SU-DHL-6 (cell line): ENCODE measurements at regions not wholly inside any gene's neighbourhood (a gene's known extent, or its start where the extent isn't known, plus 50 kb on each side); places are given as distances from the start of the nearest gene placed in this dataset.

Experiments used
- H2AFZ ChIP-seq: fragments of 200-600 bp; sonication (generic); 2 replicates; pipeline ENCODE4 v1.6.1; 2014; ENCODE audit warnings: low read depth, mild to moderate bottlenecking, moderate library complexity, mixed read lengths, antibody characterized with exemption, low read length; ENCODE audit not compliant: severe bottlenecking
- H3F3A ChIP-seq: fragments of 200-600 bp; shearing (Covaris generic); 2 replicates; pipeline ENCODE4 v1.6.0; 2016; ENCODE audit warnings: antibody characterized with exemption, mild to moderate bottlenecking; ENCODE audit not compliant: insufficient read depth
- H3K27ac ChIP-seq: fragments of 200-600 bp; sonication (generic); 2 replicates; pipeline ENCODE4 v1.5.1; 2016; ENCODE audit warnings: low read depth, mild to moderate bottlenecking, low read length, moderate library complexity, mixed read lengths
- H3K27me3 ChIP-seq: fragments of 200-600 bp; sonication (generic), shearing (Covaris generic); 2 replicates; pipeline ENCODE4 v1.6.0; 2014; ENCODE audit warnings: mild to moderate bottlenecking, low read length
- H3K36me3 ChIP-seq: fragments of 200-600 bp; sonication (generic); 2 replicates; pipeline ENCODE4 v1.6.1; 2014; ENCODE audit warnings: mild to moderate bottlenecking, low read length, mixed read lengths
- H3K4me2 ChIP-seq: fragments of 300-600, 200-600 bp; shearing (Covaris generic), sonication (generic); 2 replicates; pipeline ENCODE4 v1.6.0; 2014; ENCODE audit warnings: low read length, low read depth, mild to moderate bottlenecking; ENCODE audit not compliant: poor library complexity, severe bottlenecking
- H3K4me3 ChIP-seq: fragments of 200-600 bp; sonication (generic); 2 replicates; pipeline ENCODE4 v1.5.1; 2014; ENCODE audit warnings: antibody characterized with exemption, low read length, mild to moderate bottlenecking, mixed read lengths; ENCODE audit not compliant: insufficient read depth, poor library complexity, severe bottlenecking
- H3K79me2 ChIP-seq: fragments of 200-600 bp; sonication (generic); 2 replicates; pipeline ENCODE4 v1.6.1; 2014; ENCODE audit warnings: mild to moderate bottlenecking, low read length, moderate library complexity; ENCODE audit not compliant: insufficient read depth
- H3K9ac ChIP-seq: fragments of 200-600 bp; sonication (generic); 2 replicates; pipeline ENCODE4 v1.7.0; 2014; ENCODE audit warnings: mild to moderate bottlenecking, low read length
- H3K9me2 ChIP-seq: fragments of 200-600 bp; sonication (generic); replicated peaks from 2 replicates; pipeline ENCODE4 v1.6.1; 2014; ENCODE audit warnings: low read length; ENCODE audit not compliant: insufficient read depth
- H3K9me3 ChIP-seq: fragments of 200-600 bp; sonication (generic); 2 replicates; pipeline ENCODE4 v1.6.1; 2014; ENCODE audit warnings: low read length, mixed read lengths; ENCODE audit not compliant: insufficient read depth
- H4K20me1 ChIP-seq: fragments of 200-600 bp; sonication (generic); 2 replicates; pipeline ENCODE4 v1.6.1; 2014; ENCODE audit warnings: low read depth, mild to moderate bottlenecking, antibody characterized with exemption, low read length, moderate library complexity, mixed read lengths
- CTCF ChIP-seq: fragments of 200-600 bp; sonication (generic); IDR thresholded peaks from one replicate; pipeline ENCODE4 v1.5.1; 2017; ENCODE audit warnings: antibody characterized with exemption, mild to moderate bottlenecking, low read length, moderate library complexity; ENCODE audit not compliant: insufficient read depth, poor library complexity, severe bottlenecking
- EZH2phosphoT487 ChIP-seq: fragments of 200-600 bp; sonication (generic), shearing (Covaris generic); conservative IDR thresholded peaks from 2 replicates; pipeline ENCODE4 v1.6.1; 2018; ENCODE audit warnings: mild to moderate bottlenecking, antibody characterized with exemption, low read length, moderate library complexity, mixed read lengths

GRCh38 chr2:144579556-144579955 lies 59.6 kb upstream of the ZEB2 start:
- Histone ChIP-seq H3K27me3 (no peaks in the 10 kb centered on the region), H3K4me3 (no peak overlapping the region), H2AFZ (no peak overlapping the region), H3K9me3 (no peaks in the 10 kb centered on the region), H3K27ac (no peak overlapping the region), H3K9ac (no peak overlapping the region), H3K9me2 (no peaks in the 10 kb centered on the region), H3K4me2 (no peak overlapping the region), H3K36me3 (no peaks in the 10 kb centered on the region), H3K79me2 (no peaks in the 10 kb centered on the region), H4K20me1 (no peaks in the 10 kb centered on the region), H3F3A (no peaks in the 10 kb centered on the region)
- TF ChIP-seq EZH2phosphoT487 (no peak), CTCF (no peak)

GRCh38 chr2:144578099-144578498 lies 58.2 kb upstream of the ZEB2 start:
- Histone ChIP-seq H3K27ac (no peak overlapping the region), H3K9ac (no peak overlapping the region), H3K27me3 (no peaks in the 10 kb centered on the region), H3K79me2 (no peaks in the 10 kb centered on the region), H3K9me2 (no peaks in the 10 kb centered on the region), H3F3A (no peaks in the 10 kb centered on the region), H2AFZ (no peak overlapping the region), H4K20me1 (no peaks in the 10 kb centered on the region), H3K9me3 (no peaks in the 10 kb centered on the region), H3K4me3 (no peak overlapping the region), H3K36me3 (no peaks in the 10 kb centered on the region), H3K4me2 (no peak overlapping the region)
- TF ChIP-seq EZH2phosphoT487 (no peak), CTCF (no peak)

- Histone ChIP-seq H3K27ac (no peak overlapping the region), H3K4me2 (no peak overlapping the region), H3K27me3 (no peaks in the 10 kb centered on the region), H2AFZ (no peak overlapping the region), H3K9ac (no peak overlapping the region), H3K4me3 (no peak overlapping the region), H3K9me3 (no peaks in the 10 kb centered on the region), H4K20me1 (no peaks in the 10 kb centered on the region), H3K36me3 (no peaks in the 10 kb centered on the region), H3K79me2 (no peaks in the 10 kb centered on the region), H3K9me2 (no peaks in the 10 kb centered on the region), H3F3A (no peaks in the 10 kb centered on the region)
- TF ChIP-seq EZH2phosphoT487 (no peak), CTCF (no peak)
Measured at GRCh38 chr2:144572977-144573376, 53.1 kb upstream of the ZEB2 start.

- no peak overlapping the region for H2AFZ ChIP-seq
- no peak for TF ChIP-seq EZH2phosphoT487
- no peak for TF ChIP-seq CTCF
Measured at GRCh38 chr2:144571770-144572169, 51.9 kb upstream of the ZEB2 start.

More at GRCh38 chr2:144571770-144572169, 51.9 kb upstream of the ZEB2 start:
- Histone ChIP-seq H3K4me2 (no peak overlapping the region), H3K9me2 (no peaks in the 10 kb centered on the region), H3K27ac (no peak overlapping the region), H3K79me2 (no peaks in the 10 kb centered on the region), H3K4me3 (no peak overlapping the region), H3F3A (no peaks in the 10 kb centered on the region), H3K36me3 (no peaks in the 10 kb centered on the region), H3K27me3 (no peaks in the 10 kb centered on the region), H3K9me3 (no peaks in the 10 kb centered on the region), H4K20me1 (no peaks in the 10 kb centered on the region), H3K9ac (no peak overlapping the region)
